Endothelial cell of umbilical vein (primary cell): ENCODE measurements at regions not wholly inside any gene's neighbourhood (a gene's known extent, or its start where the extent isn't known, plus 50 kb on each side); places are given as distances from the start of the nearest gene placed in this dataset.

Experiments used
- CTCF ChIP-seq, 2 donors: IDR thresholded peaks; 1 replicate in 1 of 2; 2 replicates in 1 of 2; pipeline ENCODE4 v1.5.1; 2011; ENCODE audit warnings: low read length in 2 of 2, mild to moderate bottlenecking in 2 of 2, moderate library complexity in 2 of 2, control low read depth in 1 of 2, inconsistent platforms in 1 of 2, low read depth in 1 of 2; ENCODE audit not compliant: insufficient read depth in 1 of 2; ENCODE audit errors: extremely low read depth in 1 of 2
- EZH2 ChIP-seq: IDR thresholded peaks from 2 replicates; pipeline ENCODE4 v1.6.1; 2012; ENCODE audit warnings: borderline replicate concordance, low read depth, mild to moderate bottlenecking, moderate library complexity, low read length, inconsistent platforms; ENCODE audit not compliant: severe bottlenecking
- MYC ChIP-seq: IDR thresholded peaks from one replicate; pipeline ENCODE4 v1.6.1; 2011; ENCODE audit warnings: mild to moderate bottlenecking, low read depth, low read length
- POLR2A ChIP-seq: IDR thresholded peaks from 2 replicates; pipeline ENCODE4 v1.6.1; 2012; ENCODE audit warnings: low read depth, mild to moderate bottlenecking, control low read depth, low read length
- POLR2AphosphoS5 ChIP-seq: IDR thresholded peaks from 2 replicates; pipeline ENCODE4 v1.6.1; 2012; ENCODE audit warnings: low read depth, mild to moderate bottlenecking, control low read depth, low read length, moderate library complexity; ENCODE audit not compliant: insufficient read depth
- TF ChIP-seq, protein P1 (sequence below): IDR thresholded peaks from 2 replicates; pipeline ENCODE4 v1.6.1; 2011; ENCODE audit not compliant: insufficient read depth, insufficient read length

DNA sequence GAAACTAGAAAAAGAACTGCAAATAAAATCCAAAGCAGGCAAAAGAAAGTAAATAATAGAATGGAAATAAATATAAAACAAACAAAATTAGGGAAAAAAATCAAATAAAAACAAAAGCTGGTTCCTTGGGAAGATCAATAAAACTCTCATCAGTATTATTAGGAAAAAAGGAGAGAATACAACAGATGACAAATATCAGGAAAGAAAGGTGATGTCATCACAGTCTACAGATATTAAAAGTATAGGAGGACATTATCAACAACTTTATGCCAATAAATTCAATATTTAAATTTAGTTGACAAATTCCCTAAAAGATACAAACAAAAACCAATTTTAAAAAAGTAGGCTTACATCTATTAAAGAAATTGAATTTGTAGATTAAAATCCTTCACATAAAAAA lies 107.4 kb upstream of the FOXN3 start:
- no peak for TF ChIP-seq POLR2AphosphoS5
- TF ChIP-seq EZH2, result no peak
- TF ChIP-seq CTCF (IDR thresholded peaks at IDR 0.05; ENCODE audit: extremely low read depth in 1 of 2, insufficient read depth in 1 of 2, low read depth in 1 of 2, low read length in 2 of 2), result no peak
- no peak for TF ChIP-seq POLR2A
- TF ChIP-seq MYC, result no peak
- TF ChIP-seq, protein P1, sequence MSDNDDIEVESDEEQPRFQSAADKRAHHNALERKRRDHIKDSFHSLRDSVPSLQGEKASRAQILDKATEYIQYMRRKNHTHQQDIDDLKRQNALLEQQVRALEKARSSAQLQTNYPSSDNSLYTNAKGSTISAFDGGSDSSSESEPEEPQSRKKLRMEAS, result no peak
